GM04504 (cell line): ENCODE measurements at regions not wholly inside any gene's neighbourhood (a gene's known extent, or its start where the extent isn't known, plus 50 kb on each side); places are given as distances from the start of the nearest gene placed in this dataset.
"Not testable (repeated sequence)": the region's sequence is repeated elsewhere in the genome, so short reads cannot be mapped to it uniquely, and the experiment has no call there.

Source experiments
- DNase-seq: peaks from one replicate; pipeline ENCODE4 v3.0.0-alpha.2; 2012; ENCODE audit warnings: low read depth

DNA sequence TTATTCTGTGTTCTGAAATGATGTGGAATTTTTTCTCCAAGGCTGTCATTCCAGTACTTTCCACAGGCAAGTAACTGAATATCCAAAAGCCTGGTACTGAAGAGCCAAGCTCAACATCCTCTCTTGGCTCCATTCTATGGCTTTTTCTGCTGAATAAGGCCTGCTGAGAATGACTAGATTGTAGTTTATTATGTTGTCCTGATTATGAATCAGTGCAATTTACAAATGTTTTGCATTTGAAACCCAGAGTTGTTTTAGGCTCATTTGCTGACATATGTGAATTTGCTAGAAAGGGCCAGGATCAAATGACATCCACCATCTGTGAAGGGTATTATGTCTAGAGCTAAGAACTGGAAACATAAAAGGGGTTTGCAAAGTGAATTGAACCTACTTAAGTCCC, 596.6 kb downstream of the KCTD12 start:
- DNase-seq, result no peak

DNA sequence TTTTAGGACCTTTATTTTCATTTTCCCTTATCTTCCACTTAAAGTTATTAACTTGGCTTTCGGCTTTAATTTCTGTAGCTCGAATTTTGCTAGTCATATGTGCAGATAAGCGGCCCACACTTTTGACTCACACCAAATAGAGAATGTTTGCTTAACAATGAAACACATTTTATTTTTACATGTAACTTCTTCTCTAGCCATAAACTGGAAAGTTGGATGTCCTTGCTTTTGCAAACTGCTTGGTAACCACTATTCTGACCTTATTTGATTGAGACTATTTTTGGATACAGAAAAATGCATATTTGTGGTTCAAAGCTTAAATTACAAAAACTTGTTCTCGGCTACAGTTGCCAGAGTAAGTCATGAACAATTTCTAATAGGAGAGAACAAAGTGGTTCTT, 600.0 kb downstream of the KCTD12 start:
- DNase-seq, result peak; percentile 19

DNA sequence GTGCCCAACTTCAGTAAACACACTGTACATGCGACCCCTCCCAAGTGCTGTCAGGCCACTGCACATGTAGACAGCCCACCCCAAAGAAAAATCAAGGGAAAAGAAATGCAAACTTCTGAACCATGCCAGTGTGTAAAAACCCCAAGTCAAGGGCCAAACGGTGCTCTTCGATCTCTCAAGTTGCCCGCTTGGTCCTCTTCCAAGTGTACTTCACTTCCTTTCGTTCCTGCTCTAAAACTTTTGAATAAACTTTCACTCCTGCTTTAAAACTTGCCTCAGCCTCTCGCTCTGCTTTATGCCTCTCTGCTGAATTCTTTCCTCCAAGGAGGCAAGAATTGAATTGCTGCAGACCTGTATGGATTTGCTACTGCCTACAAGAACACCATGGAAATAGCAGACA, 600.7 kb downstream of the KCTD12 start:
- no peak for DNase-seq

DNA sequence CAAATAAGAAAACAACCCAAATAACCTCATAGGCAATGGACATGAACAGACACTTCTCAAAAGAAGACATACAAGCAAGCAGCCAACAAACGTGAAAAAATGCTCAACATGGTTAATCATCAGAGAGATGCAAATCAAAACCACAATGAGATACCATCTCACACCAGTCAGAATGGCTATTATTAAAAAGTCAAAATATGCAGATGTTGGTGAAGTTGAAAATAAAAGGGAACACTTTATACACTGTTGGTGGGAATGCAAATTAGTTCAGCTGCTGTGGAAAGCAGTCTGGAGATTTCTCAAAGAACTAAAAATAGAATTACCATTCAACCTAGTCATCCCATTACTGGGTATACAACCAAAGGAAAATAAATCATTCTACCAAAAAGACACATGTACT, 606.4 kb downstream of the KCTD12 start:
- not testable (repeated sequence) for DNase-seq

DNA sequence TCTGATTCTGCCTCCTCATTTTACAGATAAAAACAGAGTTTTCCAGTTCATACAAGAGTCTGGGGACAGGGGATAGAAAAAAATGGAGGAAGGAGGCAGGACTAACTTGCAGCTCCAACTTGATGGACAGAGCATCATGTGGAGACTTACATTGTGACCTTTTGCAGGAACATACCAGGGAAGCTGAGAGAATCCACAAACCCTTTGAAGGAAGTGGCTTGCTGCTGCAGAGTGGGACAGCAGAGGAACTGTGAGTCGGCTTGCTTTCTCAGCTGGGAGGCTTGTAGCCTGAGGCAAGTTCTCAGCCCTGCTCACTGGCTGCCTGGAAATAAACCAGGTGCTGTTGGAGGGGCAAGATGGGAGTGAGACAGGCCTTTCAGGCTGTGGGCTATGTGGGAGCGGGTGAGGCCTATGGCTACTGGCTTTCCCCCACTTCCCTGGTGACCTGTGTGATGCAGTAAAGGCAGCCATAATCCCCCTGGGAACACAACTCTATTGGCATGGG, 614.4 kb downstream of the KCTD12 start:
- no peak for DNase-seq

DNA sequence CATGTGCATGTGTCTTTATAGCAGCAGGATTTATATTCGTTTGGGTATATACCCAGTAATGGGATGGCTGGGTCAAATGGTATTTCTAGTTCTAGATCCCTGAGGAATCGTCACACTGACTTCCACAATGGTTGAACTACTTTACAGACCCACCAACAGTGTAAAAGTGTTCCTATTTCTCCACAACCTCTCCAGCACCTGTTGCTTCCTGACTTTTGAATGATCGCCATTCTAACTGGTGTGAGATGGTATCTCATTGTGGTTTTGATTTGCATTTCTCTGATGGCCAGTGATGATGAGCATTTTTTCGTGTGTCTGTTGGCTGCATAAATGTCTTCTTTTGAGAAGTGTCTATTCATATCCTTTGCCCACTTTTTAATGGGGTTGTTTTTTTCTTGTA, 617.9 kb downstream of the KCTD12 start:
- DNase-seq, result not testable (repeated sequence)

DNA sequence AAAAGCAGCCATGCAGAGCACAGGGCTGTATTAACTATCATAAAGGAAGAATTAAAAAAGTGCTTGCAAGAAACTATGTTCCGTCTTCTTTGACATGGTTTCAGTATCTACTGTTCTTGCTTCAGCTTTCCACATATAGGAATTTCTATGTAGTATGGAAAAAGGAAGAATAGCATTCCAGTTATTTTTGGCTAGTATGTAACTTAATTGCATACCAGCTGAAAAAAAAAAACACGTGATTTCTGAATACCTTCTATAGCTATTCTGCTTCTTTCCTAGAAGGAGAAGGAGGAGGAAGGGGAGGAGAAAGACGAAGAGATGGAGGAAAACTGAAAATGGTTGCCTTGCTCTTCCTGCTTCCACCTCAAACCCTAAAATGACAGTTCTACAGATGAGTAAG, 619.0 kb downstream of the KCTD12 start:
- DNase-seq, result no peak

DNA sequence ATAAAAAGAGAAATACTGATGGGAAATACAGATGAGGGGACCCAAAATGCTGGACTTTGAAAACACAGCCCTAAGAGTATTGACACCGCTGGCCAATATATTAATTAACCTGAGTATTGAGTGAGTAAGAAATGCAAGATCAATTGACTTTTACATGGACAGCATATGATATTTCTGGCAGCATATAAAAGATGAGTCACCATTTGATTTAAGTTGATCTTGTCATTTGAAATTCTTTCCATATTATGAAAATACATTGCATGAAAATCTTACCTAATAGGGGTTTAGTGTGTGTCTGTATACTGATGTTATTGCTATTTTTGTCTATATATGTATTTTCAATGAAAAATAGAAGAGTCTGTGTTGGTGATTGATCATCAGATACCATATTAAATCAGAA, 619.6 kb downstream of the KCTD12 start:
- DNase-seq, result no peak

DNA sequence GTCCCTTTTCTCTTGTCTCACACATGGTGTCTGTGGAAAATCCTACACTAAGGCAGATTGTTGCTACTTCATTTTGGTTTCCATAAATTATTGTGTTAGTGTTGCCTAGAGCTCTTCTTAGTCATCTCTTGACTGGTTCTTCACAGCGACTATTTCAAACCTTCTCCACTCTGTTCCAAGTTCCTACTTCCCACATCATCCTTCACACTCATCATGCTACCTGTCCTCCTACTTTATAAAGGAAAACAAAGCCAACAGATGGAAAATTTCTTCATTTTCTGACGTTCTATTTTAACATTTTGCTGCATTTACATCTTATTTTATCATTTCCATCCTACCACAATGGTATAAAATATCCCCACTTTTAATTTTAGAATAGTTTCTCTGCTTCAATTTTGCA, 614.1 kb downstream of the LMO7 start:
- DNase-seq, result no peak

DNA sequence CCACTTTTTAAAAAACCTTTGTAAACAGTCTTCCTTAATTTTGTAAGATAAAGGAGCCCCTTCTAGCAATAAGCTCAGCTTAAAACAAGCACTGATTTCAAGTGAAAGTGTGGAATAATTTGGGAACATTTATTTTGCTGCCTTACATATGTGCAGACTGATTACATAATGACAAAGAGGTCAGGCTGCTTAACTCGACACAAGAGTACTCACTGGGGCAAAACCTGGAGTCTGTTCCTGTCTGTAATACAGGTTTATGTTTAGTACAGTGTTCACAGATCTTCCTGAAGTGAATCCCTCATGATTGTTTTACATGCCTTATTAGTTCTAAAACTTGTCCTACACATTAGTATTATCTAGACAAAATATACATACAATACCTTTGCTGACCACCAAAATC, 609.8 kb downstream of the LMO7 start:
- DNase-seq, result no peak

DNA sequence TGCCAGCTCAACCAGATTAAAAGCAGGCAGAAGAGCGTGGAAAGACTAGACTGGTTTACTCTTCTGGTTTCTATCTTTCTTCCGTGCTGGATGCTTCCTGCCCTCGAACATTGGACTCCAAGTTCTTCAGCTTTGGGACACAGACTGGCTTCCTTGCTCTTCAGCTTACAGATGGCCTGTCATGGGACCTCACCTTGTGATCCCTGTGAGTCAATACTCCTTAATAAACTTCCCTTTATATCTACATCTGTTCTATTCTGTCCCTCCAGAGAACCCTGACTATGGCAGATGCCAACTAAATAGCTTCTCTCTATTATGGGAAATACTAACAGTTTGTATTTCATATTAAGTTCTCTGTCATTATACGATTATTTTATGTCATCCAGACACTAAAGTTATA, 609.1 kb downstream of the LMO7 start:
- DNase-seq, result no peak

DNA sequence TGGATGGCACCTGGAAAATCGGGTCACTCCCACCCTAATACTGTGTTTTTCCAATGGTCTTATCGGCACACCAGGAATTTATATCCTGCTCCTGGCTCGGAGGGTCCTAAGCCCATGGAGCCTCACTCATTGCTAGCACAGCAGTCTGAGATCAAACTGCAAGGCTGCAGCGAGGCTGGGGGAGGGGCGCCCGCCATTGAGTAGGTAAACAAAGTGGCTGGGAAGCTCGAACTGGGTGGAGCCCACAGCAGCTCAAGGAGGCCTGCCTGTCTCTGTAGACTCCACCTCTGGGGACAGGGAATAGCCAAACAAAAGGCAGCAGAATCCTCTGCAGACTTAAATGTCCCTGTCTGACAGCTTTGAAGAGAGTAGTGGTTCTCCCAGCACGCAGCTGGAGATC, 607.0 kb downstream of the LMO7 start:
- not testable (repeated sequence) for DNase-seq

DNA sequence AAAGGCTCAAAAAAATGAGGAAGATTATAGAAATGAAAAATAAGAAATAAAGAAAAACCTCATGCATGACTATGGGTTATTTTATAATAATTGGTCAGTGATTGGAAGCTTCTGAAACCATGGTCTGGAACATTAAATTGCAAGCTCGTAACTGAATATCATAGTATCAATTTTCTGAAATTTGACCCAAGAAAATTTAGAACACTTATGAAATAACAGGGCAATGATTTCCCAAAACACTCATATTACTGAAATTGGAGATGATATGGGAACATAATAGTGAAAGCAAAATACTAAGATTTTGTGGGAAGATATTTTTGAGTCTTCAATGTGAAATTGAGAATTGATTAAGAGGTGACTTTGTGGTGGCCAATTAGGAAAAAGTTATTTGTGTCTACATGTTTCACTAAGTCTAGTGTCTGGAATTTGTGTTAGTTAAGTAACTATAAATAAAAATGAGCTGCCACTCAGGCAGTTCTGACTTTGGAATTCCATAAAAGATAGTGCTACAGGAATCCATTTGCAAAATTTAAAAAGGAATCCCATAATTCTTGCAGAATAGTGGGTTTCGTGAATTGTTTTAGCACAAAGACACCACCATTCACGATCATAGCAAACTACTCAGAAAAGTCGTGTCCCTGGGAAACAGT, 603.0 kb downstream of the LMO7 start:
- DNase-seq, result no peak

DNA sequence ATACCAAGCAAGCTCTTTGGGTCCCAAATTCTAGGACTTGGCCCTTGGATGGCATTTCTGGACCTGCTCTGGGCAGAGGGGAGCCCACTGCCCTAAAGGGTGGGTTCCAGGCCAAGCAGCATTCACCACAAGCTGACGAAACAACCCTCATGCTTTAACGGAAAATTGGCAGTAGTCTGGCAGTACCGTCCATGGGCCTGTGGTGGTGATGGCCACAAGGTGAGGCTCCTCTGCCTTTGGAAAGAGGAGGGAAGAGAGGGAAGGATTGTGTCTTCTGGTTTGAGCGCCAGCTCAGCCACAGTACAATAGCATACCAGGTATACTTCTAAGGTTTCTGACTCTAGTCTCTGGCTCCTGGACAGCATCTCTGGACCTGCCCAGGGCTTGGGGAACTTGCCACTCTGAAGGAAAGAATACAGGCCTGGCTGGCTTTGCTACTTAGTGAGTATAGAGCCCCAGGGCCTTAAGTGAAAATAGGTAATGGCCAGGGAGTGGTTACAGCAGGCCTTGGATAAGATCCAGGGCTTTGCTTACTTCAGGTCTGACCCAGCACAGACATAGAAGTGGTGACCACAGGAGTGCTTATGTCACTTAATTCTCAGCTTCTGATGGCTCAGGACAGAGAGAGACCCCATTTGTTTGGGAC, 595.5 kb downstream of the LMO7 start:
- no peak for DNase-seq

DNA sequence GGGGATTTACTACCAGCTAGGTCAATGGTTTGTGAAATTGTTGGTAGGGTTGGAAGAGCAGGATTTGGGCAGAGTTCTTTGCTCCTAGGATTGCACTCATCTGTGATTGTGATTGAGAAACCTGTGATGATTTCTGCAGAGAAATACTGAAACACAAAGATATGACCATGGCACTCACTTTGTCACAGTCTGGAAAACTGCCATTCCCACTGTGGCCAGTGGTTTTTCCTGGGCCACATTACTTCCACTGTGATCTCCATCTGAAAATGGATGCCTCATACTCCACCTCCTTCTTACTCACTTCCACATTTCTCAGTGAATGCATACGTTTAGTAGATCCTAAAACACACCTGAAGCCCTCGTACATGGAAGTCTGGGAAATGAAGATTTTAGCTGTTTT, 593.2 kb downstream of the LMO7 start:
- no peak for DNase-seq

DNA sequence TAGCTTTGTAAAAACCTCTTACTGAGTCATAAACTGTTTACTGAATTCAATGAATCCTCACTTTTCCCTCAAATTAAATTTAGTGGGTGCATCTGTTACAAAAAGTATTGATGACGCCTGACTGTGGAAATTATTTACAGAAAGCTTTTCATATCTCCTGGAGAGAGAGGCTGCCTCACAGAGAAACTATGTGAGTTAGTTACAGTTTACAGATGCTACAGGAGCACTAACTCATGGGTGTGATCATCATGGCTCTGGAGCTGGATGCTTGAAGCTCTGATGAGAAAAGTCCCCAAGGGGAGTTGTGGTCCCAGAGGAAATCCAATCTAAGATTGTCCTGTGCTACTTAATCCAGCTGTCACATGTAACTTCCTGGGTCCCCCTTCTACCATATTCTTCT, 590.8 kb downstream of the LMO7 start:
- no peak for DNase-seq

DNA sequence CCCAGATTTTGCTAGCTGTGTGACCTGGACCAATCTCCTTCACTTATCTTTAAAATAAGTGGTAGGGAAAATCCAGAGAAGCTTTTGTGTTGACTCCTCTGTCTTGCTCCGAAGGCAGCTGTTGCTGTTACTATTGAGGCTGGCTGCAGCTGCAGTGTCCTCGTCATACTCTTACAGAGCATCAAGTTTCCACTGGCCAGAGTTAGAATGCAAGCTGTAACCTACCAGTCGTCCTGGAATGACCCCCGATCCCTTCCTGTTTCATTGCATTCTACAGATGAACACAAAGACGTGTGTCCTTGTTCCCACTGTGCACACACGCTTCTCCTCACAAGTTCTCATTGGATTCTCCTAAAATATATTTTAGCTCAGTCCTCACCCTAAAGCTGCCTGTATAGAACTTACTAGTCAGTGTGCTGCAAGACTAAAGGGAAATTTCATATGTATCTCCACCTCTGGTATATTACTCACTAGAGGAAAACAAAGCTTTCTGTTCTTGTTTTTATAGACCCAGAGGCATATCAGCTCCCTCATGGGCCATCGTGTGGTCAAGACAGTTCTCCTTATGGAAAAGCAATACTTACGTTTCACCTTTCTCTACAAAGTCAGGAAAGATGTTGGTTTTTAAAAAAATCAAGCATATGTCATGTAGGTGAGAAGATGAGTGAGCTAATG, 589.8 kb downstream of the LMO7 start:
- no peak for DNase-seq

DNA sequence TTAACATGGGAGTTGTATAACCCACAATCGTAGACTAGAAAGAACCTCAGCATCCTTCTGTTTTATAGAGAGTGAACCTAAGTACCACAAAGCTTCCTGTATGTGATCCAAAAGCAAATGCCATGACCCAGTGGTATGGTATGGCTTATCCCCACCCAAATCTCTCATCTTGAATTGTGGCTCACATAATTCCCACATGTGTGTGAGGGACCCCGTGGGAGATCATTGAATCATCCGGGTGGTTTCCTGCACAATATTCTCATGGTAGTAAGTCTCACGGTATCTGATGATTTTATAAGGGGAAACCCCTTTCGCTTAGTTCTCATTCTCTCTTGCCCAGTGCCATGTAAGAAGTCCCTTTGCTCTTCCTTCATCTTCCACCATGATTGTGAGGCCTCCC, 587.9 kb downstream of the LMO7 start:
- no peak for DNase-seq

DNA sequence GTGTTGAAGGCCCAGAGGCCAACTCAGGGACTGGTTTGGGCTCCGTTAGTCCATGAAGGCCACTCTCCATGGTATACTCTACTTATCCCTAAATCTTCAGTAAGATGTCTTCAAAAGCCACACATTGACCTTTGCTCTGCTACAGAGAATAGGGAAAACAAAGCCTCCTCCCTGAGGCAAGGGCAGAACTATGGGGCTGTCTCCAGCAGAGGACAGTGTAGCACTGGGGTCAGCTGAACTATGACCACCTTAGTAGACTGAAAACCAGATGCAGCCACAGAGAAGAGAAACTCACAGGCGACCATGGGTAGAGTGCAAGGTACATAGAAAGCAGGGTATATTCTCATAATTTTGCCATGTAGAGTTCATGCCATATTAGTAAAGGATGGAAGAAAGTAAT, 587.4 kb downstream of the LMO7 start:
- DNase-seq, result no peak

DNA sequence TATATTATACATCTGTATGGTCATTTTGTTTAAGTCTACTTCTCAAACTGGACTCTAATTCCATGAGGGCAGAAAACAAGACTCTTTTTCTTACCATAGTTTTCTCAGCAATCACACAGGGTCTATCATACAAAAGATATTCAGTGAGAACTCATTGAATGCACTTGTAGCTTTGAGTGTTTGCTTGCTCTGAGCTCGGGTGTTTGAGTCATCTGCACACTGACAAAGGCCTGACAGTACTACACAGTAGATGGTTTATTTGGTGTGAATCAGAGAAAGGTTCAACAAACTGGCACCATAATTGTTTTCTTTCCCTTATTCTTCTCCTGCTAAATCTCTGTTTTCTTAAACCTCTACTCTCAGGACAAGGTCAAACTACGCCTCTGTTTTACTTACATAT, 586.4 kb downstream of the LMO7 start:
- DNase-seq, result no peak

DNA sequence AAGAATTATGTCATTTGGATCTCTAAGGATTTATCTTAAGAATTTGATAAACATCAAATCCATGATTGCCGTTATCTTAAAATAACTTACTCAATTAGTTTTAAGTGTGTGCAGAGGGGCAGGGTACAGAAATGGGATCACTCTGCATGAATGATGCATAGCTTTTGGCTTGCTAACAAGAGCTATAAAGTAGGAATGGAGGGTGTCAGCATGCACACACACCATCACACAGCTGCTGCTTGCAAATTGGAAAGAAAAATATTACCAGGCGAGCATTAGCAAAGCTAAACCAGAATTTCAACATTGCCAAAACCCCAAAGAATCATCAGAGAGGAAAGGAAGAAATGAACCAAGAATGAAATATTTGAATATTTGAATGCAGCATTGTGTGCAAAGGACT, 580.6 kb downstream of the LMO7 start:
- no peak for DNase-seq

DNA sequence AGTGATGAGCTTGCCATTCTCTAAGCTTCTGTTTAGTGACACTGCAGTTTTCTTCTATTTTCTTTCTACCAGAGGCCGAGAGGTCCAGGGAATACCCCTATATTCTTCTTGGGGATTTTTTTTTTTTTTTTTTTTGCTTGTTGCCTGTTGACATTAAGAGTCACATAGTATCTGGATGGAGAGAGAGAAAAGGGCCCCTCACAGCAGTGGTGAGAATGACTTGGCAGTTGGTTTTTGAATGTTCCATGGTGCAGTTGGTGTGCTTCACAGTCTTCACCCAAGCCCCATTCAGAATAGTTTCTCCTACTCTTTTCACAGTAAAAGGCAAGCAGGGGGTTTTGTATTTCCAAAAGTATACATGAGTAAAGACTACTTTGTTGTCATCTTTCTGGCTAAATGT, 577.9 kb downstream of the LMO7 start:
- DNase-seq, result no peak

DNA sequence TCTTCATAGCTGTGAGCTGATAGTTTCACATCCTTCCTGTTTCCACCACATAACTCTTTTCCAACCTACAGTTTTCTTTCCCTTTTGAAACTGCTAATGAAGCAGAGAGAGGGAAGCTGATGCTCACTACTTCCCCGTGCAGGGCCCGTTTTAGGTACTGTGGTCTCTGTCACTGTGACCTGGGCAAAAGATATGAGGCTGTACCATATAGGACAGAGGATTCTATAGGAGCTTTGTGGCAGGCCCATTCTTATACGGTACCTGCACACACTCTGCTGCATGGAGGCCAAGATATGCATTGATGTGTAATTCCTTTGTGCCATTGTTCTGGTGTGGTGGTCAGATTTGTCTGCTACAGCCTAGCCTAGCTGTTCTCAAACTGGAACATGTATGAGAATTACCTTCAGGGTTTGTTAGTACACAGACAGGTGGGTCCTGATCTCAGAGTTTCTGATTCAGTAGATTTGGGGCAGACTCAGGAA, 577.3 kb downstream of the LMO7 start:
- DNase-seq, result no peak
